Tibial nerve (tissue), 3 donors: ENCODE measurements at regions not wholly inside any gene's neighbourhood (a gene's known extent, or its start where the extent isn't known, plus 50 kb on each side); places are given as distances from the start of the nearest gene placed in this dataset.

ENCODE experiments used
- CTCF ChIP-seq, 5 experiments: fragments of 200-600 bp in 3 of 5; fragments of 450-650 bp in 2 of 5; sonication (generic) in 3 of 5; IDR thresholded peaks; one replicate each; pipeline ENCODE4 v1.5.1; 2016 to 2019; ENCODE audit warnings: antibody characterized with exemption in 5 of 5, mild to moderate bottlenecking in 3 of 5, moderate library complexity in 2 of 5
- POLR2A ChIP-seq, 2 donors: fragments of 450-650 bp; IDR thresholded peaks; one replicate each; pipeline ENCODE4 v1.6.1; 2017; ENCODE audit warnings: antibody characterized with exemption in 2 of 2, mild to moderate bottlenecking in 2 of 2, moderate library complexity in 2 of 2

GRCh38 chr2:23203383-23203782, 181.6 kb upstream of the KLHL29 start:
- TF ChIP-seq CTCF (IDR thresholded peaks at IDR 0.05) (no peak), POLR2A (IDR thresholded peaks at IDR 0.05) (no peak)
